ENCODE measurements at regions not wholly inside any gene's neighbourhood (a gene's known extent, or its start where the extent isn't known, plus 50 kb on each side); places are given as distances from the start of the nearest gene placed in this dataset.

DNA sequence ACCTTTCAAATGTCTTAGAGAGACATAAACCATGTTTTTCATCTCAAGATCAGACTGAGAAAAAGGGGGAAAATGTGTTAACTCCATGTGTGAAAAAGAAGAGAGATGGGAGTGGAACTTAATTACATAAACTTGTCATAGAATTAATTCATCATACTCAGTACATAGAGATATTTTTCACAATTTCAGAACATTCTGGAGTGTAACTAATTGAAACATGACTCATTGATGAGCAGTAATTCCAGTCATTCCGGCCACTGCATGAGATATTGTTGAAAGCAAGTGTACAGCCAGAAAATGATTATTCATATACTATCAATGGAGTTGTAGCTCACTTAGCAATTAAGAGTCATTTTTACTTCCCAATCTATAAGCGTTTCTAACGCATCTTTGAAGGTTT is 739.3 kb downstream of the LTN1 start:
- TF ChIP-seq, protein P1, sequence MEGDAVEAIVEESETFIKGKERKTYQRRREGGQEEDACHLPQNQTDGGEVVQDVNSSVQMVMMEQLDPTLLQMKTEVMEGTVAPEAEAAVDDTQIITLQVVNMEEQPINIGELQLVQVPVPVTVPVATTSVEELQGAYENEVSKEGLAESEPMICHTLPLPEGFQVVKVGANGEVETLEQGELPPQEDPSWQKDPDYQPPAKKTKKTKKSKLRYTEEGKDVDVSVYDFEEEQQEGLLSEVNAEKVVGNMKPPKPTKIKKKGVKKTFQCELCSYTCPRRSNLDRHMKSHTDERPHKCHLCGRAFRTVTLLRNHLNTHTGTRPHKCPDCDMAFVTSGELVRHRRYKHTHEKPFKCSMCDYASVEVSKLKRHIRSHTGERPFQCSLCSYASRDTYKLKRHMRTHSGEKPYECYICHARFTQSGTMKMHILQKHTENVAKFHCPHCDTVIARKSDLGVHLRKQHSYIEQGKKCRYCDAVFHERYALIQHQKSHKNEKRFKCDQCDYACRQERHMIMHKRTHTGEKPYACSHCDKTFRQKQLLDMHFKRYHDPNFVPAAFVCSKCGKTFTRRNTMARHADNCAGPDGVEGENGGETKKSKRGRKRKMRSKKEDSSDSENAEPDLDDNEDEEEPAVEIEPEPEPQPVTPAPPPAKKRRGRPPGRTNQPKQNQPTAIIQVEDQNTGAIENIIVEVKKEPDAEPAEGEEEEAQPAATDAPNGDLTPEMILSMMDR (conservative IDR thresholded peaks at IDR 0.05; ENCODE audit: low read depth, low read length), result no peak
- TF ChIP-seq EZH2 (IDR thresholded peaks at IDR 0.05; ENCODE audit: borderline replicate concordance, low read depth, low read length, poor library complexity, severe bottlenecking), result no peak

Data from A673 (cell line).